IMR-90 (cell line): ENCODE measurements at regions not wholly inside any gene's neighbourhood (a gene's known extent, or its start where the extent isn't known, plus 50 kb on each side); places are given as distances from the start of the nearest gene placed in this dataset.

Source experiments
- ATAC-seq: fragments of 200-7000 bp; cut with Tn5 transposase; 2 replicates; pipeline ENCODE4 v1.9.1; 2020; ENCODE audit warnings: low read depth, mild to moderate bottlenecking, moderate library complexity
- BruUV-seq: library from RNA; stranded (reverse); fragments of 400-500 nt; replicated peaks from 2 replicates; lab custom pipeline; 2021; lab: Mats Ljungman, UMichigan
- CTCF ChIA-PET: fragments of 300-600 bp; formaldehyde crosslinking; extraction: SDS; loops from one replicate; lab custom pipeline; 2021; ENCODE audit warnings: antibody characterized with exemption; lab: Yijun Ruan, JAX
- POLR2A ChIA-PET: fragments of 300-600 bp; sonication (Branson Sonifier 250); formaldehyde crosslinking; loops from one replicate; lab custom pipeline; 2022; ENCODE audit warnings: antibody characterized with exemption; ENCODE audit not compliant: unreplicated experiment; lab: Charles Lee
- DNase-seq: peaks from one replicate; pipeline ENCODE4 v3.0.0; 2013
- H2AFZ ChIP-seq: replicated peaks from 2 replicates; pipeline ENCODE3; 2013; ENCODE audit warnings: low read length, mild to moderate bottlenecking; ENCODE audit not compliant: poor library complexity
- H2AK5ac ChIP-seq: 2 replicates; pipeline ENCODE4 v1.6.1; 2013; ENCODE audit warnings: low read depth, low read length, inconsistent platforms
- H2AK9ac ChIP-seq: replicated peaks from 2 replicates; pipeline ENCODE3; 2013; ENCODE audit warnings: mild to moderate bottlenecking, low read depth, low read length, moderate library complexity; ENCODE audit not compliant: poor library complexity
- H2BK120ac ChIP-seq: 2 replicates; pipeline ENCODE4 v1.6.1; 2013; ENCODE audit warnings: low read depth, low read length, inconsistent platforms
- H2BK15ac ChIP-seq: 3 replicates; pipeline ENCODE4 v1.6.1; 2013; ENCODE audit warnings: low read depth, low read length, inconsistent platforms
- H2BK20ac ChIP-seq: 2 replicates; pipeline ENCODE4 v1.6.1; 2013; ENCODE audit warnings: low read depth, mild to moderate bottlenecking, inconsistent platforms, low read length, moderate library complexity
- H2BK5ac ChIP-seq: 2 replicates; pipeline ENCODE4 v1.6.1; 2013; ENCODE audit warnings: mild to moderate bottlenecking, low read depth, low read length, inconsistent platforms; ENCODE audit not compliant: poor library complexity, severe bottlenecking
- H3K14ac ChIP-seq: replicated peaks from 2 replicates; pipeline ENCODE4 v1.6.1; 2013; ENCODE audit warnings: low read depth, low read length, inconsistent platforms
- H3K18ac ChIP-seq: 2 replicates; pipeline ENCODE4 v1.6.1; 2013; ENCODE audit warnings: low read depth, low read length, control low read depth
- H3K23ac ChIP-seq: 2 replicates; pipeline ENCODE4 v1.6.1; 2013; ENCODE audit warnings: low read depth, low read length, inconsistent platforms
- H3K27ac ChIP-seq: 2 replicates; pipeline ENCODE4 v1.5.1; 2013; ENCODE audit warnings: mild to moderate bottlenecking, control low read depth, low read length; ENCODE audit not compliant: insufficient read depth
- H3K27me3 ChIP-seq: 2 replicates; pipeline ENCODE4 v1.6.1; 2013; ENCODE audit warnings: low read length; ENCODE audit not compliant: control insufficient read depth, insufficient read depth
- H3K36me3 ChIP-seq: 2 replicates; pipeline ENCODE4 v1.6.1; 2013; ENCODE audit warnings: low read length, mixed read lengths; ENCODE audit not compliant: control insufficient read depth, insufficient read depth
- H3K4ac ChIP-seq: 2 replicates; pipeline ENCODE4 v1.6.1; 2013; ENCODE audit warnings: low read depth, low read length, inconsistent platforms
- H3K4me1 ChIP-seq: 2 replicates; pipeline ENCODE4 v1.6.1; 2013; ENCODE audit warnings: low read length, mixed read lengths; ENCODE audit not compliant: control insufficient read depth, insufficient read depth
- H3K4me2 ChIP-seq: 2 replicates; pipeline ENCODE4 v1.6.1; 2013; ENCODE audit warnings: low read depth, mild to moderate bottlenecking, control low read depth, low read length, moderate library complexity
- H3K4me3 ChIP-seq: 2 replicates; pipeline ENCODE4 v1.5.1; 2013; ENCODE audit warnings: low read depth, mild to moderate bottlenecking, control low read depth, low read length, moderate library complexity; ENCODE audit not compliant: insufficient read depth
- H3K56ac ChIP-seq: 2 replicates; pipeline ENCODE4 v1.6.1; 2013; ENCODE audit warnings: low read length, inconsistent platforms; ENCODE audit not compliant: insufficient read depth; ENCODE audit errors: extremely low read depth
- H3K79me1 ChIP-seq, 2 experiments: 2 replicates each; pipeline ENCODE4 v1.6.1; 2013; ENCODE audit warnings: low read length in 2 of 2, inconsistent platforms in 1 of 2, low read depth in 1 of 2
- H3K9ac ChIP-seq: 2 replicates; pipeline ENCODE4 v1.6.1; 2013; ENCODE audit warnings: low read depth, low read length, control low read depth
- H3K9me1 ChIP-seq: 2 replicates; pipeline ENCODE4 v1.6.1; 2013; ENCODE audit warnings: low read length, inconsistent platforms; ENCODE audit not compliant: insufficient read depth
- H3K9me3 ChIP-seq: 2 replicates; pipeline ENCODE4 v1.6.1; 2013; ENCODE audit warnings: low read length; ENCODE audit not compliant: control insufficient read depth, insufficient read depth
- H4K20me1 ChIP-seq: 2 replicates; pipeline ENCODE4 v1.6.1; 2013; ENCODE audit warnings: low read length, inconsistent platforms; ENCODE audit not compliant: insufficient read depth
- H4K5ac ChIP-seq: 2 replicates; pipeline ENCODE4 v1.6.1; 2013; ENCODE audit warnings: mild to moderate bottlenecking, low read depth, low read length, control low read depth
- H4K8ac ChIP-seq, 2 experiments: 2 replicates each; pipeline ENCODE4 v1.6.1; 2013; ENCODE audit warnings: low read depth in 2 of 2, low read length in 2 of 2, control low read depth in 1 of 2, inconsistent platforms in 1 of 2
- H4K91ac ChIP-seq: 2 replicates; pipeline ENCODE4 v1.6.1; 2013; ENCODE audit warnings: low read depth, low read length, inconsistent platforms; ENCODE audit not compliant: insufficient read depth
- BHLHE40 ChIP-seq: fragments of 150-350 bp; IDR thresholded peaks from 2 replicates; pipeline ENCODE4 v1.6.1; 2016; ENCODE audit warnings: mild to moderate bottlenecking, low read depth, low read length
- CEBPB ChIP-seq: IDR thresholded peaks from 2 replicates; pipeline ENCODE4 v1.6.1; 2012; ENCODE audit warnings: low read depth, low read length, improper control_type of control experiment
- CHD1 ChIP-seq: IDR thresholded peaks from 2 replicates; pipeline ENCODE4 v1.6.1; 2012; ENCODE audit warnings: low read depth, low read length, improper control_type of control experiment
- CTCF ChIP-seq: conservative IDR thresholded peaks from 2 replicates; pipeline ENCODE4 v1.5.1; 2012; ENCODE audit warnings: mild to moderate bottlenecking, low read depth, low read length, improper control_type of control experiment
- ELK1 ChIP-seq: fragments of 150-350 bp; IDR thresholded peaks from 2 replicates; pipeline ENCODE4 v1.6.1; 2016; ENCODE audit warnings: low read depth, mild to moderate bottlenecking, low read length, moderate library complexity, borderline replicate concordance
- FOS ChIP-seq: fragments of 150-350 bp; IDR thresholded peaks from 2 replicates; pipeline ENCODE4 v1.6.1; 2016; ENCODE audit warnings: low read depth, low read length
- MAFK ChIP-seq: IDR thresholded peaks from 2 replicates; pipeline ENCODE4 v1.6.1; 2012; ENCODE audit warnings: low read depth, low read length, improper control_type of control experiment
- MAZ ChIP-seq: IDR thresholded peaks from 2 replicates; pipeline ENCODE4 v1.6.1; 2012; ENCODE audit warnings: low read depth, mild to moderate bottlenecking, low read length, improper control_type of control experiment, moderate library complexity, borderline replicate concordance
- MXI1 ChIP-seq: IDR thresholded peaks from 2 replicates; pipeline ENCODE4 v1.6.1; 2012; ENCODE audit warnings: low read depth, mild to moderate bottlenecking, low read length, moderate library complexity, borderline replicate concordance
- POLR2A ChIP-seq: IDR thresholded peaks from 2 replicates; pipeline ENCODE4 v1.6.1; 2012; ENCODE audit warnings: mild to moderate bottlenecking, low read depth, low read length
- RAD21 ChIP-seq: IDR thresholded peaks from 2 replicates; pipeline ENCODE4 v1.6.1; 2012; ENCODE audit warnings: low read length, improper control_type of control experiment
- RCOR1 ChIP-seq: IDR thresholded peaks from 2 replicates; pipeline ENCODE4 v1.6.1; 2012; ENCODE audit warnings: mild to moderate bottlenecking, low read length, improper control_type of control experiment; ENCODE audit not compliant: insufficient replicate concordance
- RFX5 ChIP-seq: IDR thresholded peaks from 2 replicates; pipeline ENCODE4 v1.8.0; 2012; ENCODE audit warnings: low read depth, mild to moderate bottlenecking, low read length, moderate library complexity
- SMC3 ChIP-seq: fragments of 150-350 bp; IDR thresholded peaks from 2 replicates; pipeline ENCODE4 v1.6.1; 2016; ENCODE audit warnings: low read depth, mild to moderate bottlenecking, antibody characterized with exemption, low read length, moderate library complexity
- USF2 ChIP-seq: fragments of 150-350 bp; IDR thresholded peaks from 2 replicates; pipeline ENCODE4 v1.6.1; 2017; ENCODE audit warnings: mild to moderate bottlenecking, antibody characterized with exemption, low read length, low read depth
- WGBS, 2 experiments: methylation state at CpG; one replicate each; pipeline versions ENCODE4 v1.1.5 to v1.1.7; 2013; ENCODE audit warnings: missing lambda C conversion rate in 2 of 2; ENCODE audit not compliant: insufficient read length in 1 of 2; ENCODE audit errors: extremely low coverage in 2 of 2; 5-methylcytosine and 5-hydroxymethylcytosine counted together
- dilution Hi-C: fragments of 300-500 bp; cut with HindIII; formaldehyde crosslinking; loops from one replicate; pipeline ENCODE4 v1.14.3; 2018; ENCODE audit warnings: low sequenced_read_pairs; ENCODE audit not compliant: unreplicated experiment
- in situ Hi-C: fragments of 300-500 bp; cut with MboI; formaldehyde crosslinking; loops from 3 replicates; pipeline ENCODE4 v1.14.3; 2019; ENCODE audit warnings: low sequenced_read_pairs, inconsistent platforms, mixed read lengths
- intact Hi-C: fragments of 100-400 bp; cut with micrococcal nuclease; formaldehyde crosslinking; loops from 2 replicates; pipeline ENCODE4 v1.10.0; 2022

- Histone ChIP-seq H3K27me3 (no peaks in the 10 kb centered on the region), H2BK15ac (no peak overlapping the region), H3K79me1 (no peaks in the 10 kb centered on the region), H3K4me3 (no peak overlapping the region), H3K36me3 (no peaks in the 10 kb centered on the region), H2BK5ac (no peak overlapping the region), H3K23ac (no peak overlapping the region), H3K9me1 (no peaks in the 10 kb centered on the region), H3K27ac (no peak overlapping the region), H2AFZ (no peak overlapping the region), H4K8ac (no peak overlapping the region), H4K20me1 (no peaks in the 10 kb centered on the region), H3K4me1 (no peaks in the 10 kb centered on the region), H3K9ac (no peak overlapping the region), H3K4me2 (no peak overlapping the region), H3K18ac (no peak overlapping the region), H2AK9ac (no peak overlapping the region), H3K14ac (no peak overlapping the region), H2BK20ac (no peak overlapping the region), H2AK5ac (no peak overlapping the region), H4K91ac (no peak overlapping the region), H3K56ac (no peak overlapping the region), H2BK120ac (no peak overlapping the region), H3K4ac (no peak overlapping the region), H3K9me3 (no peaks in the 10 kb centered on the region), H4K5ac (no peak overlapping the region)
- no peak for ATAC-seq
- dilution Hi-C loops: no loop called here
- ChIA-PET CTCF (no interaction called here), POLR2A (no interaction called here)
- DNase-seq: no peak
- no CpG with 5 or more reads among the region's 4 CpGs for WGBS, 2 experiments
- TF ChIP-seq CHD1 (no peak), MAFK (no peak), RCOR1 (no peak), POLR2A (no peak), ELK1 (no peak), CEBPB (no peak), FOS (no peak), MXI1 (no peak), RAD21 (no peak), RFX5 (no peak), SMC3 (no peak), BHLHE40 (no peak), USF2 (no peak), MAZ (no peak), CTCF (no peak)
- in situ Hi-C loops: no loop called here
- intact Hi-C loops: no loop called here
- no TSS peak for BruUV-seq
These were observed 334.6 kb upstream of the MPDZ start for GRCh38 chr9:13614060-13614459.
